ENCODE measurements at regions not wholly inside any gene's neighbourhood (a gene's known extent, or its start where the extent isn't known, plus 50 kb on each side); places are given as distances from the start of the nearest gene placed in this dataset.

GRCh38 chr15:36008719-36009118 is 462.8 kb upstream of the DPH6 start:
- Histone ChIP-seq H4K20me1 (ENCODE audit: insufficient read depth, low read length) (no peaks in the 10 kb centered on the region), H3K27ac (ENCODE audit: low read depth, low read length) (no peak overlapping the region), H3K4me2 (ENCODE audit: low read length) (no peak overlapping the region), H3K79me2 (ENCODE audit: insufficient read depth, low read length) (no peaks in the 10 kb centered on the region), H3K9ac (ENCODE audit: low read length) (no peak overlapping the region), H3K27me3 (ENCODE audit: insufficient read depth, low read length) (no peaks in the 10 kb centered on the region), H3K36me3 (ENCODE audit: insufficient read depth, low read length) (no peaks in the 10 kb centered on the region), H3K4me3 (ENCODE audit: insufficient read depth, low read depth, low read length) (no peak overlapping the region), H2AFZ (ENCODE audit: low read depth, low read length) (no peak overlapping the region), H3K4me1 (ENCODE audit: insufficient read depth, low read length) (no peaks in the 10 kb centered on the region), H3K9me3 (ENCODE audit: insufficient read depth, low read depth, low read length) (no peaks in the 10 kb centered on the region)
- FAIRE-seq (no peak), DNase-seq (ENCODE audit: low read depth) (no peak)
- no peaks in the 10 kb centered on the region for H3K36me3 Mint-ChIP-seq (ENCODE audit: low read depth, unreplicated experiment)
- TF ChIP-seq EZH2 (IDR thresholded peaks at IDR 0.05; ENCODE audit: insufficient read depth, low read length) (no peak), CTCF (IDR thresholded peaks at IDR 0.05; ENCODE audit: insufficient read depth, low read depth, low read length) (no peak)
- no peaks in the 10 kb centered on the region for H3K4me1 Mint-ChIP-seq (ENCODE audit: low read depth, unreplicated experiment)
- no peaks in the 10 kb centered on the region for H3K9me3 Mint-ChIP-seq (ENCODE audit: unreplicated experiment)
- no peak overlapping the region for H3K4me3 Mint-ChIP-seq (ENCODE audit: unreplicated experiment)
- no peak overlapping the region for H3K27ac Mint-ChIP-seq (ENCODE audit: unreplicated experiment)
- no peaks in the 10 kb centered on the region for H3K27me3 Mint-ChIP-seq (ENCODE audit: low read depth, unreplicated experiment)

GRCh38 chr15:36024031-36024688 is 478.2 kb upstream of the DPH6 start:
- H3K4me1 ChIP-seq (ENCODE audit: insufficient read depth, low read length): no peaks in the 10 kb centered on the region
- H3K27me3 ChIP-seq (ENCODE audit: insufficient read depth, low read length): no peaks in the 10 kb centered on the region
- no peak overlapping the region for H3K9ac ChIP-seq (ENCODE audit: low read length)
- H2AFZ ChIP-seq (ENCODE audit: low read depth, low read length): peak overlapping the region; percentile 37
- Mint-ChIP-seq H3K27me3 (ENCODE audit: low read depth, unreplicated experiment) (no peaks in the 10 kb centered on the region), H3K4me3 (ENCODE audit: unreplicated experiment) (no peak overlapping the region), H3K4me1 (ENCODE audit: low read depth, unreplicated experiment) (peaks cover 12% of the 10 kb centered on the region), H3K36me3 (ENCODE audit: low read depth, unreplicated experiment) (no peaks in the 10 kb centered on the region), H3K27ac (ENCODE audit: unreplicated experiment) (peak overlapping the region; percentile 75), H3K9me3 (ENCODE audit: unreplicated experiment) (peaks cover 3% of the 10 kb centered on the region)
- no peaks in the 10 kb centered on the region for H3K9me3 ChIP-seq (ENCODE audit: insufficient read depth, low read depth, low read length)
- no peaks in the 10 kb centered on the region for H3K36me3 ChIP-seq (ENCODE audit: insufficient read depth, low read length)
- DNase-seq (ENCODE audit: low read depth): no peak
- H4K20me1 ChIP-seq (ENCODE audit: insufficient read depth, low read length): no peaks in the 10 kb centered on the region
- no peak overlapping the region for H3K27ac ChIP-seq (ENCODE audit: low read depth, low read length)
- H3K4me3 ChIP-seq (ENCODE audit: insufficient read depth, low read depth, low read length): no peak overlapping the region
- no peak overlapping the region for H3K4me2 ChIP-seq (ENCODE audit: low read length)
- no peaks in the 10 kb centered on the region for H3K79me2 ChIP-seq (ENCODE audit: insufficient read depth, low read length)
- TF ChIP-seq CTCF (IDR thresholded peaks at IDR 0.05; ENCODE audit: insufficient read depth, low read depth, low read length) (no peak), EZH2 (IDR thresholded peaks at IDR 0.05; ENCODE audit: insufficient read depth, low read length) (no peak)
- no peak for FAIRE-seq

- H2AFZ ChIP-seq (ENCODE audit: low read depth, low read length): no peak overlapping the region
- H3K36me3 ChIP-seq (ENCODE audit: insufficient read depth, low read length): no peaks in the 10 kb centered on the region
- no peak overlapping the region for H3K4me2 ChIP-seq (ENCODE audit: low read length)
- no peak overlapping the region for H3K4me3 ChIP-seq (ENCODE audit: insufficient read depth, low read depth, low read length)
- DNase-seq (ENCODE audit: low read depth) (no peak), FAIRE-seq (no peak)
- no peak overlapping the region for H3K4me3 Mint-ChIP-seq (ENCODE audit: unreplicated experiment)
- no peak overlapping the region for H3K27ac ChIP-seq (ENCODE audit: low read depth, low read length)
- H3K27me3 ChIP-seq (ENCODE audit: insufficient read depth, low read length): no peaks in the 10 kb centered on the region
- peaks cover 16% of the 10 kb centered on the region for H3K4me1 Mint-ChIP-seq (ENCODE audit: low read depth, unreplicated experiment)
- H3K4me1 ChIP-seq (ENCODE audit: insufficient read depth, low read length): no peaks in the 10 kb centered on the region
- H3K36me3 Mint-ChIP-seq (ENCODE audit: low read depth, unreplicated experiment): no peaks in the 10 kb centered on the region
- H3K9ac ChIP-seq (ENCODE audit: low read length): no peak overlapping the region
- H3K27me3 Mint-ChIP-seq (ENCODE audit: low read depth, unreplicated experiment): no peaks in the 10 kb centered on the region
- no peak overlapping the region for H3K27ac Mint-ChIP-seq (ENCODE audit: unreplicated experiment)
- TF ChIP-seq CTCF (IDR thresholded peaks at IDR 0.05; ENCODE audit: insufficient read depth, low read depth, low read length) (no peak), EZH2 (IDR thresholded peaks at IDR 0.05; ENCODE audit: insufficient read depth, low read length) (no peak)
- H4K20me1 ChIP-seq (ENCODE audit: insufficient read depth, low read length): no peaks in the 10 kb centered on the region
- H3K79me2 ChIP-seq (ENCODE audit: insufficient read depth, low read length): no peaks in the 10 kb centered on the region
- H3K9me3 Mint-ChIP-seq (ENCODE audit: unreplicated experiment): peaks cover 3% of the 10 kb centered on the region
- no peaks in the 10 kb centered on the region for H3K9me3 ChIP-seq (ENCODE audit: insufficient read depth, low read depth, low read length)
Measured at GRCh38 chr15:36026627-36027283, 480.8 kb upstream of the DPH6 start.

Measured in astrocyte (in vitro differentiated cells and primary cell).